HuH-7 (cell line): ENCODE measurements at regions not wholly inside any gene's neighbourhood (a gene's known extent, or its start where the extent isn't known, plus 50 kb on each side); places are given as distances from the start of the nearest gene placed in this dataset.

Source experiments
- DNase-seq: peaks from one replicate; pipeline ENCODE4 v3.0.0; 2011; ENCODE audit warnings: low spot score

- no peak for DNase-seq
These were observed 52.2 kb downstream of the CCDC185 start for GRCh38 chr1:223445402-223445801.

GRCh38 chr1:223453902-223454301 is 60.7 kb downstream of the CCDC185 start:
- DNase-seq, result no peak

GRCh38 chr1:223454959-223455358 is 61.7 kb downstream of the CCDC185 start:
- no peak for DNase-seq

GRCh38 chr1:223455470-223455869 is 62.3 kb downstream of the CCDC185 start:
- no peak for DNase-seq

- no peak for DNase-seq
These were observed 63.5 kb downstream of the CCDC185 start for GRCh38 chr1:223456747-223457146.

- DNase-seq, result no peak
These were observed 67.5 kb downstream of the CCDC185 start for GRCh38 chr1:223460566-223461189.

GRCh38 chr1:223462047-223462630 is 68.9 kb downstream of the CCDC185 start:
- DNase-seq, result no peak

- no peak for DNase-seq
These were observed 69.7 kb downstream of the CCDC185 start for GRCh38 chr1:223462866-223463404.

- no peak for DNase-seq
These were observed 72.9 kb downstream of the CCDC185 start for GRCh38 chr1:223466151-223466550.

- no peak for DNase-seq
These were observed 78.4 kb downstream of the CCDC185 start for GRCh38 chr1:223471566-223471965.

- DNase-seq, result no peak
These were observed 78.8 kb downstream of the CCDC185 start for GRCh38 chr1:223472057-223472456.

GRCh38 chr1:223473601-223474344 is 80.6 kb downstream of the CCDC185 start:
- DNase-seq, result no peak

- DNase-seq, result no peak
These were observed 81.6 kb downstream of the CCDC185 start for GRCh38 chr1:223474804-223475203.

- no peak for DNase-seq
These were observed 84.2 kb downstream of the CCDC185 start for GRCh38 chr1:223477456-223477855.

- DNase-seq, result no peak
These were observed 85.4 kb downstream of the CCDC185 start for GRCh38 chr1:223478606-223479005.

GRCh38 chr1:223479261-223479660 is 86.0 kb downstream of the CCDC185 start:
- DNase-seq, result no peak

- DNase-seq, result no peak
These were observed 86.7 kb downstream of the CCDC185 start for GRCh38 chr1:223479718-223480425.

- no peak for DNase-seq
These were observed 88.9 kb downstream of the CCDC185 start for GRCh38 chr1:223482132-223482531.

GRCh38 chr1:223482766-223483165 is 89.6 kb downstream of the CCDC185 start:
- DNase-seq, result no peak

- DNase-seq, result no peak
These were observed 90.3 kb downstream of the CCDC185 start for GRCh38 chr1:223483511-223483910.

GRCh38 chr1:223486366-223486765 is 93.2 kb downstream of the CCDC185 start:
- DNase-seq, result peak; percentile 37
